Effector CD8-positive, alpha-beta T cell (primary cell): ENCODE measurements at regions not wholly inside any gene's neighbourhood (a gene's known extent, or its start where the extent isn't known, plus 50 kb on each side); places are given as distances from the start of the nearest gene placed in this dataset.

Experiments used
- DNase-seq: peaks from one replicate; lab custom pipeline; 2025; lab: John Stamatoyannopoulos, UW

DNA sequence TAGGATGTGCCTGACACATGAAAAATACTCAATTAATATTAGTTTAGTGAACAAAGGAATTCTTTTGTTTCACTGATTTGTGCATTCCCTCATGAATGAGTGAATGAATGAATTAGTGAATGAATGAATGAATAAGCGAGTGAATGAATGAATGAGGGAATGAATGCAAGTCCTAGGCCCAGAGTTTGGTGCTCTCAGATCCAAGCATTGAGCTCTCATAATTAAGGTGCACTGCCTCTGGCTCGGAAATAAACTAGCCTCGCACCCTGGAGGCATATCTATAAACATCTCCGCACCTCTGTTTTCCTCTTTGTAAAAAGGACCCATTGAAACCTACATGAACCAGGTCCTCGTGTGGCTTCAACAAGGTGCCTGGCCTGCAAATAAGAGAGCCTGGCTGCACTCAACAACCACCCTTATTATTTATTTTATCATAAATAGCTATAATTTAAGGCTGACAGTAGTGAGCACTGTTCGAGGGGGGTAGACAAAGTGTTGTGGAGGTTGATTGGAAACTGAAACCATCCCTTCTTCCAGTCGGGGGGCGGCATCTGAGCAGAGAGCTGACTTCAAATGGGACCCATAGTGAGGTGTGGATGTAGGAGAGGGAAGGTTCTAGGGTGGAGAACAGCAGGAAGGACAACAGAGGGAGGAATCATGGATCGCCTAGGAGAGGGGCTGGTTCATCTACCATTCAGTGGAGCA is 316.8 kb downstream of the BCL11B start:
- no peak for DNase-seq

DNA sequence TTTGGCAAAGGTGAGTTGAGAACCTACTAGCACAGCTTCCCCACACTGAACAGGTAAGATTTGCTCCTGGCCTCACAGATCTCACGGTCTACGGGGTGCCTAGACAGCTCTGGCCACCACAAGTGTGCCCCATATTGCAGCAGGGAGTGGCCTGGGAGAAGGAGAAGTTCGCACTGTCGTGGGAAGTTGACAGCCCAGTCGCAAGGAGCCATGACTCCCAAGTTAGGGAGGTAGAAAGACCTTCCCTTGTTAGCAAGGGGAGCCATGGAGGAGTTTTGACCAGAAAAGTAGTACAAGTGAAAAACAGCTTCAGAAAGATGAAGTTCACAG is 316.3 kb downstream of the BCL11B start:
- DNase-seq: no peak

DNA sequence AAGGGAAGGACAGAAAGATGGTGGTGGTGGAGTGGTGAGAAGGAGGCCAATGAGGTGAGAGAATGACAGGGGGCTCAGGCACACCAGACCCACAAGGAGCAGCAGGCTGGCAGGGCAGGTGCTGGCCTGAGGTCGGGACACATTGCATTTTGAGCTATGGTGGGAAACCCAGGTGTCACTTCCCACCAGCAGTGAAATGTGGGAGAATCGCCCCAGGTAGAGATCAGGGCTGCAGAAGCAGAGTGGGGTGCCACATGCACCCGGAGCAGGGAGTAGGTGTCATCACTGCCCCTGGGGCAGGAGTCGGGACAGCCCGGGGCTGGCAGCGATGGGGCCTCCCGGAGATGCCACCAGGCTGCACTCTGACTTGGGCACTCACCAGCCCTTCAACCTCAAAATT is 315.8 kb downstream of the BCL11B start:
- DNase-seq: no peak

DNA sequence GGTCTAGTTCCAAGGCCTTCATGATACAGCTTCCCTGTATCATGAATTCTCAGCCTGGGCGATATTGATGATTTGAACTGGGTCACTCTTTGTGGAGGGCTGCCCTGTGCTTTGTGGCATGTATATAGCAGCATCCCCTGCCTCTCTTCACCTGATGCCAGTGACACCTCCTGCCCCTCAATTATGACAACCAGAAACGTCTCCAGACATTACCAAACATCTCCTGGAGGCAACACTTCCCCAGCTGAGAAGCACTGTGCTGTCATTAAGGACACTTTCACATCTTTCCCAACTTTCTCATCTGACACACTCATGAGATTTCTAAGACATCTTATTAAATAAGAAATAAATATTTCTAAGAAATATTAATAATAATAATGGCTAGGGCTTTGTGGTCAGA is 315.3 kb downstream of the BCL11B start:
- DNase-seq: no peak

DNA sequence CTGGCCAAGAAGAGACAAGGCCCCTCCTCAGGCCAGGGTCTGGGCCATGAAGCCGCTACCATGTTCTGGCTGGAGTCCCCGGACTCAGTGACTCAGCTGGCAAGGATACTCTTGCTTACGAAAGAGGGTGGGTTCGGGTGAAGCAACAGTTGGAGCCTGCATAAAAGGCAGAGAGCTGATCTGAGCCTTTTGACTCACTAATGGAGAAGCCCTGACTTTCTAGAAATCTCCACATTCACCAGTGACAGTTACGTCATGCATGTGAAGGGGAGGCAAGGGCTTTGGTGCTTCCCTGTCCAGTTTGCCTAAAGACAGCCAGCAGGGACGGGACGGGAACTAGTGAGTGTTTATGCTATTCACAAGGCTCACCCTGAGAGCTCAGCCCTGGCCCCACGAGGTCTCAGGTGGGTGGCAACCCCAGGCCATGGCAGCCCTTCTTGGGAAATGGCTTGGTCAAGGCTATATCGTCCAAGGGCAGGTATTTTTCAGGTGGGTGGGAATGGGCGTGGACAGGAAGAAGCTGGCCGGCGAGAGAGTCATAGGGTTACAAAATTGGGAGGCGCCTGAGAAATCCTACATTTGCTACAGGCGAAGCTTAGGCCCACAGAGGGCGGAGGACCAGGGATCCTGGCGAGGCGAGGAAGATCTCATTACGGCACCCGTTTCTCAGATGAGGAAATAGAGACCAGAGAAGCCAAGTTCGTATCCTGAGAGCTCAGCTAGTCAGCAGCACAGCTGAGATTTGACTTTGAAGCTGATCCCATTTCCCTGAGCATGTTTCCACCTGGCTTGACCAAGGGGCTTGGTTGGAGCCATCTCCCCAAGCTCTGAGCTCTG is 314.6 kb downstream of the BCL11B start:
- no peak for DNase-seq

DNA sequence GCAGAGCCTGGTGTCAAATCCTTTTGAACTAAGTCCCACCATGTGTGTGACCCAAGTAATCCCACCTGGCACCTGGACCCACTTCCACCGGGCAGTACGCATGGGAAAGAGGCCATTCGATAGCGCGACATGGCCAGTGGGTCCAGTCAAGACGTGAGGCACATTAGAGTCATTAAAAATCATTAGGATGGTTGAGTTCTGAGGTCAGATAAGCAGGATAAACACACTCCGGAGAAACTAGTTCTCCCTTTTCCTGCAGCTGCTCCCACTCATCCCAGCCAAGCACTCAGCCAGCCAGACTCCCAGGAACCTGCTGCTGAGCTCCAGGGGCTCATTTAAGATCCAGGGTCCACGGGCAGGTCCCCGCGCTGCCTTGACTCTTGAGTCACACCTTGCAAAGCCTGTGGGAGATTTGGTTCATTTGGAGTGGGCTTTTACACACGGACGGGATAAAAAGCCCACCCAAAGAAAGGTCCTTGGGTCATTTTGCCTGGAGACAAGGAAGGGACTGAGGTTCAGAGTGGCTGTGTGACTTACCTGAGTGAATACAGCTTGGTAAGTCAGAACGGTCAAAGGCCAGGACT is 313.9 kb downstream of the BCL11B start:
- DNase-seq: no peak

DNA sequence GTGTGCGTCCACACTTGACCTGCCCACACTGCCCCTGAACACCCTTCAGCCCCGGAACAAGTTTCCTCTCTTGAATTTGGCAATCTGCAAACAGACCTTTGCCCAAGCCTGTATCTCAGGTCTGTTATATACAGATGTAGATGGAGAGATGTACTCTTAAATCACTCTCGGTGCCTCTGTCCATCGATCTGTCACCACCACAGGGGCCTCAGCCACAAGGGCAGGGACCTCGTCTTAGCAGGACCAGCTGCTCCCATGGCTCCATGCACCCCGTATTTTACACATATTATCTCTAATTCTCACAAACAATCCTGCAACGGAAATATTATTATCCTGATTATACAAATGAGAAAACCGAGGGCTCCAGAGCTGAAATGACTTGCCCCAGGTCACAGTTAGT is 313.4 kb downstream of the BCL11B start:
- no peak for DNase-seq

DNA sequence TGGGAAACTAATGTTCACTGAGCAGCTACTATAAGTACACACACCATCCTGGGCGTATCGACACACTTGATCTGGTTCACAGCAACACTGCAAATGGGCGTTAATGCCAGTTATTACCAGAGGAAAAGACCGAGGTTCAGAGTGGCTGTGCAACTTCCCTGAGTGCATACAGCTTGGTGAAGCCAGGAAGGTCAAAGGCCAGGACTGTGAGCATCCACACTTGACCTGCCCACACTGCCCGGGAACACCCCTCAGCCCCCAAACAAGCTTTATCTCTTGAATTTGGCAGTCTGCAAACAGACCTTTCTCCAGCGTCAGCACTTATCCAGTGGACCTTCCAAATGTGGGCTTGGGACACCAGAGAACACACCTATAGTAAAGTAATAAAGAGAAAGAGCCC is 312.6 kb downstream of the BCL11B start:
- no peak for DNase-seq

DNA sequence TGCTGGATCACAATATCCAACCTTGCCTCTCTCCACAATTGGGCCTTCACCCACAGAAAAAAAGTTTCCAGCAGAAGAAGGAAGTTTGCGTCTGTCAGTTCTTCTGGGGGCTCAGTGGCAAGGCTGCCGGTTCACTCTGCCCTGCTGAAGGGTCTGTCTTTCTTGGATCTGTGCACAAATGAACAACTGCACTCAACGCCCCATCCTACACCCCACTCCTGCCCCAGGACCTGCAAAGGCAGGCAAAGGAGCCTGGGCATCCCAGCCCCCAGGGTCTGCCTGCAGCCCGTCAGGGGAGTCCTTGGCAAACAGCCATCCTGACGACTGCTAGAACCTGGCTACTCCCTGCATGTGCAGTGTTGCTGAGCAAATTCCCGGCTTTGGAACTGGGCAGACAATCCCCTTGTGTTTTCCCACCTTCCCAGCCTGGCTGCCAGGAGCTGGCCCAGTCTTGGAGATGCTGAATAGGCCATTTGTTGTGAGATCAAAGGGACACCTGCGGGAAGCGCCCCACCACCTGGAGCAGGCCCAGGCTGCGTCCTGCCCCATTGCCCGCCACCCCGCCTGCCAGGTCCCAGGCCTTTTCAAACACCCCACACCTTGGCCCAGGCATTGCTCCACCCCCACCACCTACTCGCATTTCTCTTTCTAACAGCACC is 311.9 kb downstream of the BCL11B start:
- DNase-seq: no peak

DNA sequence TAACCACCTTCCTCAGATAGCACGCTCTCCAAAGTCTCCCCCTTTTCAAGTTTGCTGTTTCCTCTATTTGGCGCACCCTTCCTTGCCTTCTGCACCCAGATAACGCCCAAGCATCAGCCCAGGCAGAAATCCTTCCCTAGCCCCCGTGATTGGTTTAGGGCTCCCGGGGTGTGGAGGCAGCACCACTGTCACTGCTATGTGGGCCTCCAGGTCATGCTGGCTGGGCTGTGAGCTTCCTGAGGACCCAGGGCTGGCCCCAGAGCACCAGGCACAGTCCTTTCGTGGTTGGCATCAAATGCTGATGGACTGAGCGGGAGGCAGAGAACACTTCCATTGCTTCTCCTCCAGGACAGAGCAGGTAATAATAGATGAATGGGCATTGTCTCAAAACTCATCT is 311.4 kb downstream of the BCL11B start:
- DNase-seq: no peak

DNA sequence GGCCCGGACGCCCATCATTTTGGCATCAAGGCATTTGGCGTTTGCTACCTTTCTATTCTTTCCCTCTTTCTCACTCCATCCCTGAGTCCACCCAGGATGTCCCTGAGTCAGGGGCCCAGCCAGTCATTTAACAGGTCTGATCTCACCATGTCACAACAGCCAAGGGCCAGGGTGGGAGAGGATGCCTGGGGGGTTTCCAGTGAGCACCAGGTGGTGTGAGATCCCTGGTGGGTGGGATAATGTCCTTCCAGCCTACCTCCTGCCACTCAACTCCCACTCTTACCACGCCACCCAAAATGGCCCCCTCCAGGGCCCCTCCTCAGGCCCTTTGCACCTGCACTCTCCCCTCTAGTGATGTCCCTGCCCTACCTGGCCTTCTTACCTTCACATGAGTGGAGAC is 310.8 kb downstream of the BCL11B start:
- DNase-seq: no peak

DNA sequence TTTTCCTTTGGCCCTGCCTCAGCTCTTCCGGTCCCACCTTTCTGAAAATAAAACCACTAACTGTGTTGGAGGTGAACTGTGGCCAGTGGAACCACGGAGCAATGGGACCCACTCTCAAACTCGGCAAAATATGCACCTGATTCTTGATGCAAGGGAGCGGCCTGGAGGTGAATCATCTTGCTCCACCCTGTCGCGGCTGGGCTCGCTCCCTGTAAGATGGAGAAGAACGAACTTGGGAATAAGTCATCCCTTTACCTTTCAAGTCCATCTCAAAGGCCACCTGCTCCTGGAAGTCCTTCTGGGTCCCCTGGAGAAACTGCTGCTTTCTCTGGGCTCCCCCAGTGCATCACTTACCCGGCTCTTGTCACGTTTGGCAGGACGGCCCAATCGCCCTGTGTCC is 309.9 kb downstream of the BCL11B start:
- no peak for DNase-seq

DNA sequence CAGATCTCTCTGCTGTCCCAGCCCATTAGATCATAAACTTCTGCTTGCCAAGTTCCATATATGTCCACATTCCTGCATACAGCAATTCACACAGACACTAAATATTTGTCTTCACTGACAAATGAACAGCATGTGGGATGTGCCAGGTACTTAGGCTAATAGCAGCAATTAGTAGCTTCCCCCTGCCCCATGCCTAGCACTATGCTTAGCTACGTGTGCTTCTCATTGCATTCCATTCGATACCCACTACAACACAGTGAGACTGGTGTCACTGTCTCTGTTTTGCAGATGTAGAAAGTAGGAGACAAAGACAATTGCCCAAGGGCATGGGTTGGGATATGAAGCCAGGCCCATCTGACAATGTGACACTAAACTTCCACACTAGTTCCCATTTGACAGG is 308.4 kb downstream of the BCL11B start:
- DNase-seq: no peak

DNA sequence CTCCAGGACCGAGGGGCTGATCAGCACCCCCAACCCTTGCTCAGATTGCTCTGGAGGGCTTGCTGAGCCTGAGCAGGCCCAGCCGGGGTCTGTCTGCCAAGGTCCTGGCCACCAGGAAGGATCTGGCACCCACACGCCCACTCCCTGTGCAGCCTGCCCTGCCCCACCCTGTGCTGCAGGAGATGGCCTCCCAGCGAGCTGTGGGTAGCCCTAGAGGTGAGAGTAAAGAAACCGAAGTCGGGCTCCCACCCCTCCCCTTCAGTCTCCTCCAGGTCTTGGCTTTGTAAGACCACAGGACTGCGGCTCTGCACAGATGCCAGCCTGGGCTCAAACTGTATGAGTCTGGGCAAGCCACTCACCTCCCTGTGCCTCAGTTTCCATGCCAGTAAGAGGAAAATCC is 307.8 kb downstream of the BCL11B start:
- no peak for DNase-seq

DNA sequence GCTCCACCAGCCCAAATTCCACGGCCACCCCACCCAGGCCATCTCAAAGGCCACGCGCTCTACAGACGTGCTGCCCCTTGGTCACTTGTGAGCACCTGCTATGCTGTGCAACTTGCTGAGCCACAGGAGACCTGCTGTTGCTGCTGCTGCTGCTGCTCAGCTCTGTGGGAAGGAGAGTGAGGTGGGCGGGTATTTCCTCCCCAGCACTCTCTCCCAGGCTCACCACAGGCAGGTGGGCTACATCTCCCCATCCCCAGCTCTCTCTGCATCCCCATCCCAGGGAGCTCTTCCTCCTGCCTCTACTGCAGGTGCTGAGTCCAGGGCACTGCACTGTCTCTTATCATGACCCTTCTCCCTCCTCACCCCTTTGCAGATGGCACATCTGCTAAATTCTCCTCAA is 306.9 kb downstream of the BCL11B start:
- DNase-seq: no peak

DNA sequence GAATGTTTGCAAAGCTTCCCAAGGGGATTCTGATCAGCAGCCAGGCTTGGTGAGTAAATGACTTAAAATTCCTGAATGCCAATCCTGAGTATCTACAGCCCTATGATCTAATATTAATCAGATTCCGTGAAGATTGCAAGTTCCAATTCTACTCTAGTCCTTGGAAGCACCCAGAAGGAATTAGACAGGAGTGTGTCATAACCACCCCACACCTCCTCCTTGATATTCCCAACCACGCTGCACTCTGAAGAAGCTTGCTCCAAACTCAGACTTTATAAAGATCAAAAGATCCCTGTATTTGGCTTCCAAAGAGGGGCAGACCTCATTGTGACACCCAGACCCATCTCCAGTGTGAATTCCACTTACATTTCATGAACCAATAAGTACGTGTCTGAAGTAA is 306.0 kb downstream of the BCL11B start:
- DNase-seq: no peak

DNA sequence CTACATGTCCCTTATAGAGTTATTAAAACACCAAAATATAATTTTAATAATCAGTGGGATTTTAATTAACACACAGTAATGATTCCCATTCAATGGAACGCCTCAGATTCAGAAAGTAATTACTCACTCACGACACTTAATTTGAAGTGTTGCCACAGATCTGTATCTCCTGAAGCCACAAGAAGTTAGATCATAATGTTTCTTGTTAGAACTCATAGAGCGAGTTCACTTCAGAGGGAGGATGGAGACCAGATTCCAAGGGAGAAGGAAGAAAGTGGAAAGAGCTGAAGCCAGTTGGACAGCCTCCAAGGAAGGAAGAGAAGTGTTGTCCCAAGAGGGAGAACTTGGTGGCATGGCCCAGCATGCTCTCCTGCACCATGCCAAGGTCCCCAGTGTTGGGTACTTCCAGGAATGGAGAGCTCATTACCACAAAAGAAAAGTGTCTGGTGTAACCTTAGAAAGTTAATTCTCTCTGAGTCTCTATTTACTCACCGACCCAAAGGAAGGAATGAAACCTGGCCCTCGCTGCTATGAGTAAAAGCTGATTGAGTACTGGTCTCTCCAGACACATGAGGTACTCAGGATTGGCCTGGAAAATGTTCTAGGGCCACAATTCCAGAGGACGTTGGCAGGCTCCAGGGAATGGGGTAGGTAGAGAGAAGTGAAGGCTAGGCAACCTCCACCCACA is 305.4 kb downstream of the BCL11B start:
- no peak for DNase-seq

DNA sequence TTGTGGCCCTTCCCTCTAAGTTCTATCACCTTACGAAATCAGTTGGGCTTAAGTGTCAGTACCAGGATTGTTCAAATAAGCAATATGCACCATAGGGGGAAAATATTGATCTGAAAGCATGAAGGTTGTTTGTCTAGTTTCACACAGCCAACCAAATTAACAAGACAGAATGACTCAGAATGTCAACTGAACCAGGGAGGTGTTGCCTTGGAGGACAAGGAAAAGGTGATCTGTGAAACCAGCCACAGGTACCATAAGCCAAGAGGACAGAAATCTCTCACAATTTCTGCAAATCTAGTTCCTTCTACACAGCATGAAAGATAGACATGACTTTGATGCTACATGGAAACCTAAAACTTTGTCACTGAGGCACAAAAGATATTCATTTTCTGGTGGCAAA is 297.9 kb downstream of the BCL11B start:
- DNase-seq: no peak

DNA sequence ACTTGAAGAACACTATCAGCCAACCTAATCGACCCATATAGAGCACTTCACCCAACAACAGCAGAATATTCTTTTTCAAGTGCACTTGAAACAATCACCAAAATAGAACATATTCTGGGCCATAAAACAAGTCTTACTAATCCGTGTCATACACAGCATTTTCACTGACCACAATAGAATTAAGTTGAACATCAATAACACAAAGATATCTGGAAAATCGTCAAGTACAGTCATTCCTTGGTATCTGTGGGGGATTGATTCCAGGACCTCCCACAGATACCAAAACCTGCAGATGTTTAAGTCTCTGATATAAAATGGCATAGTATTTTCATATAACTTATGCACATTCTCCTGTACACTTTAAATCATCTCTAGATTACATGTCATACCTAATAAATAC is 295.7 kb downstream of the BCL11B start:
- DNase-seq: no peak

DNA sequence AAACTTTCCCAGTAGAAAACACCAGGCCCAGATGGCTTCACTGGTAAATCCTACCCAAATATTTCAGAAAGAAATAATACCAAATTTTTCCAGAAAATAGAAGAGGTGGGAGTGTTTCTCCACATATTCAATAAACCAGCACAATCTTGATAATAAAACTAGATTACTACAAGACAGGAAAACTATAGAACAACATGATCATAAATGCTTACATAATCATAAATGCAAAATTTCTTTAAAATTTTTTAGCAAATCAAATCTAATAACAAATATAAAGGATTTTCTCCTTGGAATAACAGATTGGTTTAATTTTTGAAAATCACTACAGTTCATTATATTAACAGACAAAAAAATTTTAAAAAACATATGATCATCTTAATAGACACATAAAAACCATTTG is 294.5 kb downstream of the BCL11B start:
- DNase-seq: no peak

DNA sequence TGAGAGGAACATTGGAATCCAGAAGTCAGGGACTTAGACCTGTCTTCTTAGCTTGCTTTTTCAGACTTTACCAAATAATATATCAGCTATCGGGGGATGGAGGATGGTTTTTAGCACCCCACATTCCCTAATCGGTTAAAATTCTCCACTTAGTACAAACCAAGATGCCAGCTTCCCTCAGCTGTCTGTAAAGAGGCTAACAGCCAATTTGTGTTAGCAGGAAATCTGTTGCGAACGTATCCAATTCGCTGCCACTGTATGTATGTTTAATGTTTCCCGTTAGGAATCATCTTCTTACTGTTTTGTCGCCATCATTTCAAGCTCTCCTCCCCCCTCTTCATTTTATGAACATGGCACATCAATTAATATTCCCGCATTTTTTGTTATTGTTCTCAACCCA is 289.0 kb downstream of the BCL11B start:
- DNase-seq: no peak

DNA sequence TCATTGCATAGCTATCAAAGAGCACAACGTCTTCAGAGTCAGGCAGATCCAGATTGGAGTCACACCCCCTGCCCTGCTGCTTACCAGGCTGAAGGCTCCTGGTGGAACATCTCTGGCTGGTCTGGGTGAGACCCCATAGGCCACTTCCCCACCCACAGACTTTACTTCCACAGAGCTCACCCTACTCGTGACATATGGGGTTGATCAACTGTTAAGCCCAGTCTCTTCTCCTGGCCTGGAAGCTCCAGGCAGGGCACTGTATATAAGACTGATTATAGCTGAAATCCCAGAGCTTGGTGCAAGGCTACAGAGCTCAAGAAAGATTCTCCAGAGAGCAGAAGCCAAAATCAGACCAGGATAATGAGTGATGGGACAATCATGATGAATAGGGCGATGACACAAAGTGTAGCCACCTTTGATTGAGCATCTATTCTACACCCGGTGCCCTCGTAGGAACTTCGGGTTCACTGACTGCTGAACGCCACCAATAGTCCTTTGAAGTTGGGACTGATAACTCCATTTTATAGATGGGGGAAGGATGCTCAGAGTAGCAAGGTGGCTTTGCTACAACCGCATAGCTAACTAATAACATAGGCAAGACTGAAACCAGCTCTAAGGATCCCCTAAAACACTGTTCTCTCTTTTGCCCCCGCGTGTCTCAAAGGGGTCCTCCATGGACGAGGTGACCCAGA is 287.8 kb downstream of the BCL11B start:
- no peak for DNase-seq
